HEK293 (cell line): ENCODE measurements at regions not wholly inside any gene's neighbourhood (a gene's known extent, or its start where the extent isn't known, plus 50 kb on each side); places are given as distances from the start of the nearest gene placed in this dataset.

ENCODE experiments used
- CTCF ChIA-PET: fragments of 350-600 bp; formaldehyde crosslinking; extraction: SDS; loops from one replicate; lab custom pipeline; 2021; ENCODE audit warnings: antibody characterized with exemption; lab: Yijun Ruan, JAX
- POLR2A ChIA-PET: fragments of 300-600 bp; formaldehyde crosslinking; extraction: SDS; loops from one replicate; lab custom pipeline; 2020; ENCODE audit warnings: antibody characterized with exemption, inconsistent platforms; lab: Yijun Ruan, JAX
- H3K27ac ChIP-seq: fragments of 200-500 bp; sonication (Bioruptor generic); 2 replicates; pipeline ENCODE4 v1.5.1; 2014; ENCODE audit warnings: low read depth, low read length, control low read depth, inconsistent platforms; ENCODE audit errors: extremely low read depth
- H3K36me3 ChIP-seq, 2 experiments: fragments of 200-500 bp in 1 of 2; sonication (Bioruptor generic) in 1 of 2; 1 replicate in 1 of 2; 2 replicates in 1 of 2; pipeline ENCODE4 v1.5.1; 2014 to 2017; ENCODE audit warnings: inconsistent platforms in 2 of 2, low read length in 2 of 2; ENCODE audit not compliant: control insufficient read depth in 2 of 2, insufficient read depth in 1 of 2
- H3K4me1 ChIP-seq: fragments of 200-500 bp; sonication (Bioruptor generic); 2 replicates; pipeline ENCODE4 v1.5.1; 2014; ENCODE audit warnings: mild to moderate bottlenecking, low read length, inconsistent platforms; ENCODE audit not compliant: control insufficient read depth, insufficient read depth
- H3K4me3 ChIP-seq: 2 replicates; pipeline ENCODE4 v1.5.1; 2011; ENCODE audit warnings: low read depth, mild to moderate bottlenecking, control low read depth, low read length, moderate library complexity
- H3K9me3 ChIP-seq: fragments of 200-500 bp; sonication (Bioruptor generic); 2 replicates; pipeline ENCODE4 v1.5.1; 2014; ENCODE audit warnings: low read depth, low read length, inconsistent platforms; ENCODE audit not compliant: control insufficient read depth, insufficient read depth
- ATF2 ChIP-seq: fragments of 450-650 bp; formaldehyde crosslinking; IDR thresholded peaks from 2 replicates; pipeline ENCODE4 v1.5.1; 2016; ENCODE audit warnings: missing biosample characterization, missing genetic modification characterization, low read depth
- GLIS2 ChIP-seq: fragments of 450-650 bp; formaldehyde crosslinking; IDR thresholded peaks from 2 replicates; pipeline ENCODE4 v1.5.1; 2016; ENCODE audit warnings: missing biosample characterization, missing genetic modification characterization
- HOXC10 ChIP-seq: sonication (generic); formaldehyde crosslinking; IDR thresholded peaks from 2 replicates; pipeline ENCODE4 v1.8.1; 2023; ENCODE audit warnings: mild to moderate bottlenecking, missing genetic modification reagents
- KLF8 ChIP-seq: fragments of 450-650 bp; formaldehyde crosslinking; IDR thresholded peaks from 2 replicates; pipeline ENCODE4 v1.5.1; 2016; ENCODE audit warnings: missing biosample characterization, missing genetic modification characterization
- MEIS1 ChIP-seq: sonication (generic); formaldehyde crosslinking; IDR thresholded peaks from 2 replicates; pipeline ENCODE4 v1.8.1; 2022; ENCODE audit warnings: missing genetic modification reagents, mild to moderate bottlenecking, borderline replicate concordance
- PRDM10 ChIP-seq: fragments of 450-650 bp; formaldehyde crosslinking; IDR thresholded peaks from 2 replicates; pipeline ENCODE4 v1.5.1; 2016; ENCODE audit warnings: missing biosample characterization, missing genetic modification characterization
- PRDM6 ChIP-seq: fragments of 450-650 bp; formaldehyde crosslinking; IDR thresholded peaks from 2 replicates; pipeline ENCODE4 v1.5.1; 2017; ENCODE audit warnings: missing biosample characterization, missing genetic modification characterization
- ZBTB6 ChIP-seq: fragments of 450-650 bp; formaldehyde crosslinking; IDR thresholded peaks from 2 replicates; pipeline ENCODE4 v1.5.1; 2017; ENCODE audit warnings: missing biosample characterization, missing genetic modification characterization
- ZFP3 ChIP-seq: fragments of 450-650 bp; formaldehyde crosslinking; IDR thresholded peaks from 2 replicates; pipeline ENCODE4 v1.5.1; 2016; ENCODE audit warnings: low read depth, missing biosample characterization, missing genetic modification characterization
- ZNF10 ChIP-seq: fragments of 450-650 bp; formaldehyde crosslinking; IDR thresholded peaks from 2 replicates; pipeline ENCODE4 v1.5.1; 2017; ENCODE audit warnings: missing biosample characterization, missing genetic modification characterization
- ZNF155 ChIP-seq: fragments of 450-650 bp; formaldehyde crosslinking; IDR thresholded peaks from 2 replicates; pipeline ENCODE4 v1.5.1; 2016; ENCODE audit warnings: missing biosample characterization, missing genetic modification characterization
- ZNF529 ChIP-seq: fragments of 450-650 bp; formaldehyde crosslinking; IDR thresholded peaks from 2 replicates; pipeline ENCODE4 v1.5.1; 2017; ENCODE audit warnings: missing genetic modification characterization, missing biosample characterization; ENCODE audit not compliant: insufficient replicate concordance
- ZSCAN30 ChIP-seq: fragments of 450-650 bp; IDR thresholded peaks from 2 replicates; pipeline ENCODE4 v1.5.1; 2018; ENCODE audit warnings: missing biosample characterization, mild to moderate bottlenecking, missing genetic modification characterization, moderate library complexity
- TF ChIP-seq, protein P1 (sequence below): fragments of 450-650 bp; formaldehyde crosslinking; IDR thresholded peaks from 2 replicates; pipeline ENCODE4 v1.5.1; 2017; ENCODE audit warnings: missing biosample characterization, missing genetic modification characterization

DNA sequence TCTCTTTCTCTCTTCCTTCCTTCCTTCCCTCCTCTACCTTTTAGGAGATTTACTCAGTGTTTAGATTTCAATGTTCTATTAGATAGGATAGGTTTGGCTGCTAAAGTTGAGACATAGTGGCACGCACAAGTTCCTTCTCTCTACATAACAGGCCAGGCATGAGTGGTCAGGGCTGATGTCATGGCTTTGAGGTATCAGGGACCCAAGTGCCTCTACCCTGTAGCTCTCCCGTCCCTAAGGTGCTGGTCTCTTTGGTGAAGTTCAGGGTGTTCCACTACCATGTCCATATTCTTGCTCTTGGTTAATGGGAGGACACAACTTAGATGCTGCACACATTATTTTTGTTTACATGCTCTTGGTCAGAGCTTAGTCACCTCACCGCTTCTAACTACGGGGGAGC, 245.3 kb downstream of the QKI start:
- no peak overlapping the region for H3K4me3 ChIP-seq
- no peak overlapping the region for H3K27ac ChIP-seq
- TF ChIP-seq ZNF155 (no peak), PRDM6 (tag by site-specific recombination) (no peak), KLF8 (tag by site-specific recombination) (no peak), GLIS2 (no peak), ZNF529 (tag by site-specific recombination) (no peak), ATF2 (no peak), MEIS1 (CRISPR knock-in tag) (no peak), HOXC10 (CRISPR knock-in tag) (no peak)
- TF ChIP-seq, protein P1, sequence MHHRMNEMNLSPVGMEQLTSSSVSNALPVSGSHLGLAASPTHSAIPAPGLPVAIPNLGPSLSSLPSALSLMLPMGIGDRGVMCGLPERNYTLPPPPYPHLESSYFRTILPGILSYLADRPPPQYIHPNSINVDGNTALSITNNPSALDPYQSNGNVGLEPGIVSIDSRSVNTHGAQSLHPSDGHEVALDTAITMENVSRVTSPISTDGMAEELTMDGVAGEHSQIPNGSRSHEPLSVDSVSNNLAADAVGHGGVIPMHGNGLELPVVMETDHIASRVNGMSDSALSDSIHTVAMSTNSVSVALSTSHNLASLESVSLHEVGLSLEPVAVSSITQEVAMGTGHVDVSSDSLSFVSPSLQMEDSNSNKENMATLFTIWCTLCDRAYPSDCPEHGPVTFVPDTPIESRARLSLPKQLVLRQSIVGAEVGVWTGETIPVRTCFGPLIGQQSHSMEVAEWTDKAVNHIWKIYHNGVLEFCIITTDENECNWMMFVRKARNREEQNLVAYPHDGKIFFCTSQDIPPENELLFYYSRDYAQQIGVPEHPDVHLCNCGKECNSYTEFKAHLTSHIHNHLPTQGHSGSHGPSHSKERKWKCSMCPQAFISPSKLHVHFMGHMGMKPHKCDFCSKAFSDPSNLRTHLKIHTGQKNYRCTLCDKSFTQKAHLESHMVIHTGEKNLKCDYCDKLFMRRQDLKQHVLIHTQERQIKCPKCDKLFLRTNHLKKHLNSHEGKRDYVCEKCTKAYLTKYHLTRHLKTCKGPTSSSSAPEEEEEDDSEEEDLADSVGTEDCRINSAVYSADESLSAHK, result no peak
- ChIA-PET POLR2A (no interaction called here), CTCF (no interaction called here)
- H3K36me3 ChIP-seq, result no peaks in the 10 kb centered on the region
- H3K9me3 ChIP-seq, result no peaks in the 10 kb centered on the region
- no peaks in the 10 kb centered on the region for H3K4me1 ChIP-seq

GRCh38 chr6:163655217-163656121, 241.0 kb downstream of the QKI start:
- Histone ChIP-seq H3K27ac (no peak overlapping the region), H3K4me3 (no peak overlapping the region), H3K4me1 (no peaks in the 10 kb centered on the region), H3K36me3 (no peaks in the 10 kb centered on the region), H3K9me3 (no peaks in the 10 kb centered on the region)
- POLR2A ChIA-PET, result no interaction called here
- TF ChIP-seq ZNF10 (tag by site-specific recombination) (peak; percentile 92), ZFP3 (tag by site-specific recombination) (no peak), ZBTB6 (tag by site-specific recombination) (no peak), ZSCAN30 (tag by site-specific recombination) (no peak), PRDM10 (tag by site-specific recombination) (no peak)
- CTCF ChIA-PET, result interaction anchor here (0.7 kb wide), 1 partner anchor 111 kb away, joined by 4 read pairs; no protein-coding TSS in a partner anchor
